Nucleus accumbens (tissue), 56 donors: ENCODE measurements at regions not wholly inside any gene's neighbourhood (a gene's known extent, or its start where the extent isn't known, plus 50 kb on each side); places are given as distances from the start of the nearest gene placed in this dataset.

Source experiments
- DNase-seq, 56 donors: peaks; one replicate each; lab custom pipeline; 2025; lab: John Stamatoyannopoulos, UW

- DNase-seq = no peak
These were observed 110.7 kb upstream of the IRX3 start for GRCh38 chr16:54397190-54397835.

GRCh38 chr16:54389836-54390494 lies 103.4 kb upstream of the IRX3 start:
- DNase-seq = no peak

GRCh38 chr16:54385141-54385540 lies 98.6 kb upstream of the IRX3 start:
- DNase-seq = no peak

GRCh38 chr16:54381601-54382313 lies 95.2 kb upstream of the IRX3 start:
- no peak for DNase-seq

- DNase-seq = no peak
These were observed 88.5 kb upstream of the IRX3 start for GRCh38 chr16:54375071-54375470.

GRCh38 chr16:54373534-54374520 lies 87.2 kb upstream of the IRX3 start:
- DNase-seq = no peak

- DNase-seq = no peak
These were observed 83.9 kb upstream of the IRX3 start for GRCh38 chr16:54370278-54371040.

- DNase-seq = no peak
These were observed 83.3 kb upstream of the IRX3 start for GRCh38 chr16:54369861-54370260.

GRCh38 chr16:54366943-54367342 lies 80.4 kb upstream of the IRX3 start:
- DNase-seq = no peak

GRCh38 chr16:54365990-54366634 lies 79.5 kb upstream of the IRX3 start:
- DNase-seq = no peak

- DNase-seq = no peak
These were observed 77.2 kb upstream of the IRX3 start for GRCh38 chr16:54363766-54364165.

GRCh38 chr16:54362591-54363206 lies 76.1 kb upstream of the IRX3 start:
- DNase-seq = no peak

- no peak for DNase-seq
These were observed 74.7 kb upstream of the IRX3 start for GRCh38 chr16:54361246-54361645.

GRCh38 chr16:54360681-54361080 lies 74.1 kb upstream of the IRX3 start:
- no peak for DNase-seq

- no peak for DNase-seq
These were observed 73.0 kb upstream of the IRX3 start for GRCh38 chr16:54359555-54359954.

GRCh38 chr16:54359081-54359480 lies 72.5 kb upstream of the IRX3 start:
- DNase-seq = no peak

- DNase-seq = no peak
These were observed 69.8 kb upstream of the IRX3 start for GRCh38 chr16:54356391-54356790.

- no peak for DNase-seq
These were observed 68.7 kb upstream of the IRX3 start for GRCh38 chr16:54355251-54355650.

- no peak for DNase-seq
These were observed 66.5 kb upstream of the IRX3 start for GRCh38 chr16:54353097-54353496.
